ENCODE measurements at regions not wholly inside any gene's neighbourhood (a gene's known extent, or its start where the extent isn't known, plus 50 kb on each side); places are given as distances from the start of the nearest gene placed in this dataset.
A peak's percentile ranks its signal among the peaks of the same experiment; 100 is the strongest.

- CTCF ChIA-PET = interaction anchor here (0.7 to 1.9 kb wide), 2 partner anchors 24 to 704 kb away, joined by 4 read pairs; no protein-coding TSS in a partner anchor
- no peak overlapping the region for H3K27ac Mint-ChIP-seq
- intact Hi-C loops (cut with micrococcal nuclease) = no loop called here
Measured at GRCh38 chr5:134063188-134063820, 51.2 kb upstream of the TCF7 start.

GRCh38 chr5:134059758-134060495 lies 54.6 kb upstream of the TCF7 start:
- Mint-ChIP-seq H3K9me3 (no peaks in the 10 kb centered on the region), H3K36me3 (ENCODE audit: low read depth) (no peaks in the 10 kb centered on the region), H3K4me3 (no peak overlapping the region), H3K27ac (no peak overlapping the region), H3K4me1 (no peaks in the 10 kb centered on the region), H3K27me3 (no peaks in the 10 kb centered on the region)
- POLR2A ChIA-PET = no interaction called here
- ATAC-seq (ENCODE audit: low read depth) (no peak), DNase-seq (no peak)
- intact Hi-C loops (cut with micrococcal nuclease) = no loop called here
- CTCF ChIA-PET = interaction anchor here (0.9 kb wide), 1 partner anchor 21 kb away, joined by 4 read pairs; no protein-coding TSS in a partner anchor
- TF ChIP-seq CTCF (IDR thresholded peaks at IDR 0.05) = no peak

More at GRCh38 chr5:134063188-134063820, 51.2 kb upstream of the TCF7 start:
- no peak for DNase-seq
- H3K36me3 Mint-ChIP-seq (ENCODE audit: low read depth) = no peaks in the 10 kb centered on the region
- POLR2A ChIA-PET = no interaction called here
- no peaks in the 10 kb centered on the region for H3K9me3 Mint-ChIP-seq
- H3K4me1 Mint-ChIP-seq = no peaks in the 10 kb centered on the region
- H3K4me3 Mint-ChIP-seq = no peak overlapping the region
- TF ChIP-seq CTCF (IDR thresholded peaks at IDR 0.05) = no peak
- H3K27me3 Mint-ChIP-seq = peaks cover 3% of the 10 kb centered on the region
- ATAC-seq (ENCODE audit: low read depth) = no peak

- Mint-ChIP-seq H3K36me3 (ENCODE audit: low read depth) (no peaks in the 10 kb centered on the region), H3K27ac (peak overlapping the region; percentile 6), H3K9me3 (no peaks in the 10 kb centered on the region), H3K4me3 (no peak overlapping the region), H3K27me3 (no peaks in the 10 kb centered on the region), H3K4me1 (peaks cover 7% of the 10 kb centered on the region)
- intact Hi-C loops (cut with micrococcal nuclease) = no loop called here
- CTCF ChIA-PET = interaction anchor here (1.1 kb wide), 1 partner anchor 16 kb away, joined by 3 read pairs; no protein-coding TSS in a partner anchor
- DNase-seq (no peak), ATAC-seq (ENCODE audit: low read depth) (no peak)
- no peak for TF ChIP-seq CTCF (IDR thresholded peaks at IDR 0.05)
- POLR2A ChIA-PET = no interaction called here
Measured at GRCh38 chr5:134055015-134055414, 50.2 kb upstream of the VDAC1 start.
